ENCODE measurements at regions not wholly inside any gene's neighbourhood (a gene's known extent, or its start where the extent isn't known, plus 50 kb on each side); places are given as distances from the start of the nearest gene placed in this dataset.

GRCh38 chr9:118183576-118183975, 479.4 kb downstream of the TLR4 start:
- DNase-seq (ENCODE audit: low read depth, low spot score): no peak

GRCh38 chr9:118187408-118187807, 483.2 kb downstream of the TLR4 start:
- DNase-seq (ENCODE audit: low read depth, low spot score): no peak

DNA sequence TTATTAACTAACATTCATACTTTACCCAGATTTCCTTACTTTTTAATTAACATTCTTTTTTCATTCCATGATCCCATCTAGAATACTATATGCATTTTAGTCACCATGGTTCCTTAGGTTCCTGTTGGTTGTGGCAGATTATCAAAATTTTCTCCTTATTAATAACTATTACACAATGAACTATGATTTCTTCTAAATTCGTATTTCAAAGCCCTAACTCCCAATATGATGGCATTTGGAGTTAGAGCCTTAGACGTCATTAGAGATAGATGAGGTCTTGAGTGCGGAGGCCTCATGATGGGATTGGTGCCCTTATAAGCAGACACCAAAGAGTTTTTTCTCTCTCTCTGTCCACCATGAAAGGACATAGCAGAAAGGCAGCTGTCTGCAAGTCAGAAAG, 485.4 kb downstream of the TLR4 start:
- DNase-seq (ENCODE audit: low read depth, low spot score): no peak

DNA sequence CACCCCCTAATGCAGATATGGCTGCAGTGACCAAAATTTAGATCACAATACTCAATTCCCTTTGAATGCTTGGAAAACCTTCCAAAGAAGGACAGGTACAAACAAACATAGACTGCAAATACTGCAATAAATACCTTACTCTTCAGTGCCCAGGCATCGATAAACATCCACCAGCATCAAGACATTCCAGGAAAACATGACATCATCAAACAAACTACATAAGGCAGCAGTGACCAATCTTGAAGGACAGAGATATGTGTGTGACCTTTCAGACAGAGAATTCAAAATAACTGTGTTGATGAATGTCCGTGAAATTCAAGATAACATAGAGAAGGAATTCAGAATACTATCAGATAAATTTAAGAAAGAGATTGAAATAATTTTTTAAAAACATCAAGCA, 488.6 kb downstream of the TLR4 start:
- no peak for DNase-seq (ENCODE audit: low read depth, low spot score)

DNA sequence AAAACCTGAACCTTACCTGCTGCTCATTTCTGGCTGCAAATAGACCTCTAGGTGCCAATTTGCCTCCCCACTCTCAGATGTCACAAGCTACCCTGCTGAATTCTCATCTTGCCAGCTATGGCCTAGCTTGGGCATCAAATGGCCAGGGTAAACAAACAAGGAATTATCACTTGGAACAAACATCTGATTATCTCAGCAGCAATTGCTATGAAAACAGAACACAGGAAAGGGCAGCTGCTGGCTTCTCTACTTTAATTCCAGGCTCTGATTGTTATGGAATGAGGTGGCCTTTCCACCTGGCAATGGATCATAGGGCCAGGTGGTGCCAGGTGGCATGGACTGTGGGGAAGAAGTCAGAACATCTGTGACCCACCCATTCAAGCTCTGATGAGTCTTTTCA, 505.1 kb downstream of the TLR4 start:
- no peak for DNase-seq (ENCODE audit: low read depth, low spot score)

DNA sequence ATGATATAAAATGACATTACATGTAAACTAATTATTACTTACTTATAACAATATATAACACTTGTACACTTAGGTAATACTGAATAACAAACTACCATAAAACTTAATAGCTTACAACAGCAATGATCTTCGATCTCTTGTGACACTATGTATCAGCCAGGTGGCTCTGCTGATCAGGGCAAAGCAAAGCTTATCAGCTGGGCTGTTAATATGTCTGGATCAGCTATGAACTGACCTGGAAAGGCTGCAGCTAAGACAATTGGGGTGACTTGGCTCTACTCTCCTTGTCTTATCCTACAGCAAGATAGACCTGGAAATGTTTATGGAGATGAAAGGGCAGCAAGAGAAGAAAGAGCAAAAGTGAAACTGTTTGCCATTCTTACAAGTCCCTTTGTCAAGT, 511.3 kb downstream of the TLR4 start:
- DNase-seq (ENCODE audit: low read depth, low spot score): no peak

DNA sequence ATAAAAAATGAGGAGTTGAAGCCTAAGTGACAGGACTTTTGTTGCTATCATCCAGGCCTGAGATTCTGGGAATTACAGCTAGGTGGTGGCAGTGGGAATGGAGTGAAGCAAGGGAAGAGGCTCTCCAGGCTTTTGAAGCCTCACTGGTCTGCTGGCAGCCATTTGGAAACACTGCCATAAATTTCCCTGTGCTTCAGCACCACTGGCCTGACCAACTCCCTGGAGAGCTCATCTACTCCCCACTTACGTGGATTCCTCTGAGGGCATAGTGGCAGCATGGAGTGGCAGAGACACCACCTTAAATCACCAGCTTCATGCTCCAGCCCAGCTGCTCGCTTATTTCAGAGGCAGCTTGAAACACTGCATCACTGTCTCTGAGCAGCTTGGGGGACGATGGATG, 518.2 kb downstream of the TLR4 start:
- peak; percentile 25 for DNase-seq (ENCODE audit: low read depth, low spot score)

DNA sequence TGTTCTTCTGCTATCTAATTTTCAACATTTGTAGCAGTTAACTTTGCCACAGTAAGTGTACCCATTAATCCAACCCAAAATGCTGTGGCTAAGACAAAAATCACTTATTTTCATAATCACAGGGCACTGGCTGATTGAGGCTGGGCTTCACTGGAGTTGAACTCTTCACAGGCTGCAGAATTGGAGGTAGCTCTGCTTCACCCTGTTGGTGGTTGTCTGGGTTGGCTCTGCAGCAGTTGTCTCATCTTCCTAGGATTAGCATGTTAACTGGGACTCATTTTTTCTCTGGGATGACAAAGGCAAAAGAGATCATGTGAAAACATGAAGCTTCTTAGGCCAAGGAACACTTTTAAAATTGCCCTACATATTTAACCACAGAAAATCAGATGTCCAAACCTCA, 518.9 kb downstream of the TLR4 start:
- no peak for DNase-seq (ENCODE audit: low read depth, low spot score)

- no peak for DNase-seq (ENCODE audit: low read depth, low spot score)
Measured at GRCh38 chr9:118230329-118230728, 526.1 kb downstream of the TLR4 start.

DNA sequence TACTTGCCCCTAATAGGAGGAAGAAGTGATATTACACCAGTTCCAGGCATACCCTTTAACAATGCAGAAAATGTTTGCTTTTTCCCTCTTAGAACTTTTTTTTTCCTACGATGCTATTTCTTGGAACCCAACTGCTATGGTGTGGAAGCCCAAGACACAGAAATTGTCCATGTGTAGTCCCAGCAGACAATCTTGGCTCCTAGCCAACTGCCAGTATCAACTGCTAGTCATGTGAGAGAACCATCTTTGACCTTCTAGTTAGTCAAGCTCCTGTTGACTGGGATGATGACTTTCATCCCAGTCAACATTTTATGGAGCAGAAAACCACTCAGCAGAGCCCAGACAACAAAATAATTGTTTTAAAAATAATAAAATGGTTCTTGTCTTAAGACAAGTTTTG, 532.4 kb downstream of the TLR4 start:
- no peak for DNase-seq (ENCODE audit: low read depth, low spot score)

DNA sequence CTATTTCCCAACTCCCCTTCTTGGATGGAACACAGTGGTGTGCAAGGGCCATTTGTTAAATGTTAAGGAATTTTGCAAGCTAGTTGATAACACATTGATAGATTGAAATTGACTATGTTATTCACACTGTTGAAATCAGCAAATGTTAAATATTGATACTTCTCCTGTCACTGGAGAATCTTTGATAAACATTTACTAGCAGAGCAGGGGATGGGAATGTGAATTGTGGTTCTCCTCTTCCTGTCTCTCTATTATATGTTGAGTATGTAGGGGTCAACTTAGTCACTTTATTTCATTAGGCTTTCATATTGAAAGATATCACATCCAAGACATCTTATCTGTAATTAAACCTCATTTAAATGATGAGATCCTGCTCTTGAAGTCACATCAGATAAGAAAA, 533.9 kb downstream of the TLR4 start:
- no peak for DNase-seq (ENCODE audit: low read depth, low spot score)

GRCh38 chr9:118252027-118252426, 547.8 kb downstream of the TLR4 start:
- DNase-seq (ENCODE audit: low read depth, low spot score): no peak

DNA sequence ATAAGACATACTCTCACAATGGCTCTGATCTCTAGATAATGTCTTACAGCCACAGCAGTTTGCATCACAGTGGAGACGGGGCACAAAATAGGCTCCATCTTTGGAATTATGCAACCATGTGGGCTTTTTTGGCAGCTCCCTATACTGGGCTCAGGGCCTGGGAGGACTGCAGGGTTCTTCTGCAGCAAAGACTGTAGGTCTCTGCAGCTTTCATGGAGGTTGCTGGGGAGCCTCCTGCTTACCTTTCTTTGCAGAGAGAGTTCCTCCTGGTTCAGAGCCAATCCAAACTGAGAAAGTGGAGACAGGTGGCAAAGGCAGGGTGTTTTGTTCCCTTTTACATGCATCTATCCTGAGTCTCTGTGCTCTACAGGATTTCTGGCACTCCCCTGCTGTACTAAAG, 558.0 kb downstream of the TLR4 start:
- DNase-seq (ENCODE audit: low read depth, low spot score): no peak

DNA sequence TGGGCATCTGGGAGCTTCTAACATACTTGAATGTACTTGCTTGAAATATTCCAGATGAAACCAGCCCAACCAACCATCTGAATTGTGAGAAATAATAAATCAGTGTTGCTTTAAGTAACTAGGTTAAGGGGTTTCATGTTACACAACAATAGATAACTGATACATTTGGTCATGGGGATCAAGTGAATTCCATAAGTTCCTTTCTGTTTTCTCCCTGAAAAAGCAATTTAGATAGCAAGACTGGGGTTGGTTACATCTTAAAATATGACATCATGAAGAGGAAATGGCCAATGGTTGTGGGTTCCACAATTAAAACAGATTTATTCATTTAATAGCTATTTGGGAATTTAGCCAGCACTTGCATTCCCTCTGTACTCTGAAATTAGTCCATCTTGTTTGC, 559.7 kb downstream of the TLR4 start:
- DNase-seq (ENCODE audit: low read depth, low spot score): no peak

DNA sequence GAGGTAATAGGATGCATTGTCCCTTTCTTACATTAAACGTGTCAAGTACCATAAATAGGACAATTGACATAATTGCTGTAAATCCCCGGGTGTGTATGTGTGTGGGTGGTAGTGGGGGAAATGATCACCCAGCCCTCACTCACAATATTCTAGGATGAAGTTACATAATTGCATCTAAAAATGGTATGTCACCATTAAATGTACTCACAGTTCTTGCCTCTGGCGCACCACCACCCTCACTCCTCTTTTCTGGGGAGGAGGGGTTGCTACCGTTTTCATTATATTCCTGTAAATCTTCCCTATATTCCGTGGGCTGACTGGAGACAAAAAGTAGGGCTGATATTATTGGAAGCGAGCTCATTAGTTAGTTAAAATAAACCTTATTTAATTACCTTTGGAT, 563.8 kb downstream of the TLR4 start:
- DNase-seq (ENCODE audit: low read depth, low spot score): no peak

DNA sequence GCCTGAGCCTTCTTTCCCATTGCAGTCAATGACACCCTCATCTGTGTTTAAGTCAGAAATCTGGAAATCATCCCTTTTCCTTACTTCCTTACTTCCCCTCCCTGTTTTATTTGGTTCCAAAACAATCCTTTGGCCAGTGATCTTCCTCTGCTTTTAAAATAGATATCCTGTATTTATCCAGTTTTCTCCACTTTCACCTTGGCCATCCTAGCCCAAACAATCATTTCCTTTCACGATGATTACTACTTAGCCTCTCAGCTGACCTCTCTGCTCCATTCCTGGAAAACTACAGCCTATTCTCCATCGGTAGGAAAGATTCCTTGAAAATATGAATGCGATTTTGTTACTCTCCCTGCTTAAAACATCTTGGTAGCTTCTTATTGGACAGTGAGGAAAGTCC, 565.4 kb downstream of the TLR4 start:
- DNase-seq (ENCODE audit: low read depth, low spot score): no peak

DNA sequence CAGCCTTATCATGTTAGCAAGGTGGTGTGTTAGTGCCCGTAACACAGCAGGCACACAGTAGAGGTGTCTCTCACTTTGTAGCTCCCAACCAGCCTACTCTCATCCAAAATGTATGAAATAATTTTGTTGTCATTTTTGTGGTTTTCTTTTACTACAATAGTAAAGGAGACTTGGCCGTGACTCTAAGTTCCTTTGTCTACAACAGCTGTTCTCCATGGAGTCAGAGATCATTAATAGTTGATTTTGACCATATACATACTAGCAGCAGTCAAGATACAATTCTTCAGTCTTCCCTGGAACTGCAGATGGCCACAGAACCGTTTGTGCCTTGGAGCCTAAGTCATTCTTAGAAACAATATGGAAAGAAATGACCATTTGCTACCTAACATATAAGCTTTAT, 567.1 kb downstream of the TLR4 start:
- no peak for DNase-seq (ENCODE audit: low read depth, low spot score)

GRCh38 chr9:118271936-118272335, 567.7 kb downstream of the TLR4 start:
- no peak for DNase-seq (ENCODE audit: low read depth, low spot score)

DNA sequence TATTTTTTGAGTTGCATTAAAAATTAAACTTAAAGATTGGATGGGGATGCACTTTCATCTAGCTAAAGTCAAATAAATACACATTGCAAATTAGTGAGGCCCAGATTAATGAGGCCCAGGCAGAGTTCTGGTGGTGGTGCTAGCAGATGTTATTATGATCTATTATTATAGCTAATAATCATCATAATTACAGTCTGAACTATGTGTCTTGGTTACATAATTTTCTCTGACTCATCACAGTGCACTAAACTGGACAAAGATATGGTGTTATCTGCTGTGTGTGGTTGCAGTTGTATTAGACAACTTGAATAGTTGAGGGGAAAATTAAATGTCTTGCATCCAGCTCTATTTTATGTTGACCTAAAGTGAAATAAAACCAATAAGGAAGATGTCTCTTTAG, 568.8 kb downstream of the TLR4 start:
- DNase-seq (ENCODE audit: low read depth, low spot score): no peak

DNA sequence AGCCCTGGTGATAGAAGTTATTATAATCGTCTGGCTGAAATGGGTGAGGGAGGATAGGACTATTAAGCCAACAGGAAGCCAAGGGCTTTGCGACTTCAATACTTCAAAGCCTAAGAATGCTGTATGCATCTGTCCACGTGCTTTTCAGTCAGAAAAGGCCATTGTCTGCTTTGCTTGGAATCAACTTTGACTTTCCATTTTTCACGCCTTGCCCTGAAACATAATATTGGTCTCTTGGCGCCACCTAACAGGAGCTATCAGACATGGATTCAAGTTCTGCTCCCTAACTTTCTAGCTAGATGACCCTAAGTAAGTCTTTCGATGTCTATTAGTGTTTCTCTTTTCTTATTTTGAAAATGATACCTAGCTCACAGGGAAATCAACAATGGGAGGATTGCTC, 572.6 kb downstream of the TLR4 start:
- DNase-seq (ENCODE audit: low read depth, low spot score): no peak

DNA sequence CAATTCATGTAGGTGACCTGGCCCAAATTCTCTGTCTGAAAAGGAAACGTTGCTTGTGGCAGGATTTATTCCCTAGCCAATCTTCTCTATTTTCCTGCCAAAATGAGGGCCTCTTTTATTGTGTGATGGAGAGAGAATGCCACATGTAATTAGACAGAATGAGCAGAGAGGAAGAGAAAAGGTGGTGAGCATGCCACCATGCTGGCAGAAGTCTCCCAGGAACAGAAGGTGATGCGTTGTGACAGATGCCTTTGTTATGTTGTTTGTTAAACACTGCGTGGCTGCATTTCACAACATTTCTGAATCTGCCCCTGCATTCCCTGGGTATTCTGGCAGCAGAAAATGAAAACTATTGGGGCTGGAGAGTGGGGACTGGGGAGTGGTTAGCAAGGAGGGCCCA, 577.6 kb downstream of the TLR4 start:
- no peak for DNase-seq (ENCODE audit: low read depth, low spot score)

DNA sequence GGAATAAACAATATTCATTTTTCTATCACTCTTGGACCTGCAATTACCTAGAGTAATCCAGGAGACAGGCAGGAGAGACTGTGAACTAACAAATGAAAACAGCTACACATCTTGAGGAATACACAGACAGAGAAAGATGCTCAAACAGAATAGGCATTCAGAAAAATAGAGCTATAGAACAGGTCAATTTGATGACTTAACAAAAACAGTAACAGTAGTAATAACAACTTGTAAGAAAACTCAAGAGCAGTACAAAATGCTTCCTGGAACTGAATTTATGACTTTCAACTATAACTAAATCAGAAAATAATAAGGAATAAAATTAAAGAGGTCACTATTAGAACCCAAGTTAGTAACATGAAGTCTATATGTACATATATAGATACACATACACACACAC, 579.3 kb downstream of the TLR4 start:
- DNase-seq (ENCODE audit: low read depth, low spot score): no peak

DNA sequence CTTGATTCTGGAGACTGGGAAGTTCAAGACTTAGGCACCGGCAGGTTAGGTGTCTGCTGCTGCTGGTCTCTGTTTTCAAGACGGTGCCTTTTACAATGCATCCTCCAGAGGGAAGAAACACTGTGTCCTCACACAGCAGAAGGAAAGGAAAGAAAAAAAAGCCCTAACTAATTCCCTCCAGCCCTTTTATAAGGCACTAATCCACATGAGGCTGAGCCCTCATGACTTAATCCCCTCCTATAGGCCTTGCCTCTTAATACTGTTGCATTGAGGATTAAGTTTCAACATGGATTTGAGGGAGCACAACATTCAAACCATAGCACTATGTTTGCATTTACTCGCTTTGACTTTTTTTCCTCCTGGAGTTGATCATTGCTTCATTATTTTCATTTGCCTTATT, 585.9 kb downstream of the TLR4 start:
- DNase-seq (ENCODE audit: low read depth, low spot score): no peak

DNA sequence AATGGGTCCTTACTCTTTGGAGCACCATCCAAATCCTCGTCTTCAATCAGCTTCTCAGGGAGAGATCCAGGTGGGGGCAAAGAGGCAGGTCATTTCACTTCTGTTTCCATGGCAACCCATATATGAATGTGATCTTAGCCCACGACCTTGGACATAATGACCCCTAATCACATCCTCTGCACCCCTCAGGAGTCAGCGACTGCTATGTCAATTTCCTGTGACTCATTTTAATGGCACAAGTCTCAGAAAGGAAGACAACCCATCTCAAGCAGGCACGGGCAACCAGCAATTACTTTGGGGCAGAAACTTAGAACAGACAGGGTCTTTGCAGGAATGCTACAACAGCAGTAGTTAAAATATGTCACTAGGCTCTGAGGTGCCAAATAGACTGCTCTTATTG, 591.2 kb downstream of the TLR4 start:
- DNase-seq (ENCODE audit: low read depth, low spot score): no peak

- DNase-seq (ENCODE audit: low read depth, low spot score): no peak
Measured at GRCh38 chr9:118302721-118303120, 598.5 kb downstream of the TLR4 start.

Data from iPS DF 19.7 (cell line).